DND-41 (cell line): ENCODE measurements at regions not wholly inside any gene's neighbourhood (a gene's known extent, or its start where the extent isn't known, plus 50 kb on each side); places are given as distances from the start of the nearest gene placed in this dataset.

Experiments used
- ATAC-seq: fragments of 200-7000 bp; cut with Tn5 transposase; 3 replicates; pipeline ENCODE4 v1.9.1; 2021; ENCODE audit warnings: low read depth; ENCODE audit not compliant: insufficient read depth
- DNase-seq: peaks from one replicate; pipeline ENCODE4 v3.0.0-alpha.2; 2020
- H2AFZ ChIP-seq: 2 replicates; pipeline ENCODE4 v1.6.0; 2012; ENCODE audit warnings: low read depth, low read length
- H3K27ac ChIP-seq: 2 replicates; pipeline ENCODE4 v1.5.1; 2012; ENCODE audit warnings: low read length, inconsistent platforms
- H3K27me3 ChIP-seq: fragments of 200-600 bp; sonication (generic); 2 replicates; pipeline ENCODE4 v1.6.0; 2012; ENCODE audit warnings: low read length, mild to moderate bottlenecking, inconsistent platforms; ENCODE audit not compliant: insufficient read depth, poor library complexity
- H3K36me3 ChIP-seq: 2 replicates; pipeline ENCODE4 v1.5.1; 2012; ENCODE audit warnings: low read length, inconsistent platforms; ENCODE audit not compliant: insufficient read depth
- H3K4me1 ChIP-seq: 2 replicates; pipeline ENCODE4 v1.5.1; 2012; ENCODE audit warnings: mild to moderate bottlenecking, low read length; ENCODE audit not compliant: insufficient read depth
- H3K4me2 ChIP-seq: 2 replicates; pipeline ENCODE4 v1.6.0; 2012; ENCODE audit warnings: mild to moderate bottlenecking, moderate library complexity, low read length, inconsistent platforms; ENCODE audit not compliant: insufficient read depth
- H3K4me3 ChIP-seq, 2 experiments: fragments of 200-600 bp in 1 of 2; shearing (Covaris generic) in 1 of 2; 2 replicates each; pipeline ENCODE4 v1.5.1; 2012 to 2016; ENCODE audit warnings: inconsistent platforms in 2 of 2, low read length in 2 of 2, mild to moderate bottlenecking in 2 of 2, low read depth in 1 of 2, moderate library complexity in 1 of 2
- H3K79me2 ChIP-seq: 2 replicates; pipeline ENCODE4 v1.6.0; 2012; ENCODE audit warnings: low read length, inconsistent platforms; ENCODE audit not compliant: insufficient read depth
- H3K9ac ChIP-seq: 2 replicates; pipeline ENCODE4 v1.6.0; 2012; ENCODE audit warnings: low read depth, mild to moderate bottlenecking, inconsistent platforms, low read length, moderate library complexity
- H3K9me3 ChIP-seq: 2 replicates; pipeline ENCODE4 v1.5.1; 2012; ENCODE audit warnings: low read length, moderate library complexity, mild to moderate bottlenecking, inconsistent platforms; ENCODE audit not compliant: insufficient read depth, severe bottlenecking
- H4K20me1 ChIP-seq: 2 replicates; pipeline ENCODE4 v1.6.0; 2012; ENCODE audit warnings: low read length; ENCODE audit not compliant: insufficient read depth
- CTCF ChIP-seq: IDR thresholded peaks from 2 replicates; pipeline ENCODE4 v1.5.1; 2012; ENCODE audit warnings: borderline replicate concordance, low read length, moderate library complexity, mild to moderate bottlenecking; ENCODE audit not compliant: poor library complexity, severe bottlenecking; ENCODE audit errors: extremely low read depth
- EZH2 ChIP-seq: IDR thresholded peaks from 3 replicates; pipeline ENCODE4 v1.6.1; 2012; ENCODE audit warnings: borderline replicate concordance, low read depth, mild to moderate bottlenecking, moderate library complexity, low read length, inconsistent platforms; ENCODE audit not compliant: severe bottlenecking

GRCh38 chr2:41886145-41886664 lies 161.6 kb upstream of the PKDCC start:
- H3K79me2 ChIP-seq = no peaks in the 10 kb centered on the region
- H3K9me3 ChIP-seq = no peaks in the 10 kb centered on the region
- H3K36me3 ChIP-seq = no peaks in the 10 kb centered on the region
- TF ChIP-seq EZH2 (no peak), CTCF (no peak)
- no peak overlapping the region for H3K9ac ChIP-seq
- no peak overlapping the region for H2AFZ ChIP-seq
- no peak for DNase-seq
- H3K4me3 ChIP-seq = no peak overlapping the region
- ATAC-seq = no peak
- no peaks in the 10 kb centered on the region for H3K4me1 ChIP-seq
- H3K27ac ChIP-seq = no peak overlapping the region
- H3K4me2 ChIP-seq = no peak overlapping the region
- H4K20me1 ChIP-seq = no peaks in the 10 kb centered on the region
- peaks cover 20% of the 10 kb centered on the region for H3K27me3 ChIP-seq

DNA sequence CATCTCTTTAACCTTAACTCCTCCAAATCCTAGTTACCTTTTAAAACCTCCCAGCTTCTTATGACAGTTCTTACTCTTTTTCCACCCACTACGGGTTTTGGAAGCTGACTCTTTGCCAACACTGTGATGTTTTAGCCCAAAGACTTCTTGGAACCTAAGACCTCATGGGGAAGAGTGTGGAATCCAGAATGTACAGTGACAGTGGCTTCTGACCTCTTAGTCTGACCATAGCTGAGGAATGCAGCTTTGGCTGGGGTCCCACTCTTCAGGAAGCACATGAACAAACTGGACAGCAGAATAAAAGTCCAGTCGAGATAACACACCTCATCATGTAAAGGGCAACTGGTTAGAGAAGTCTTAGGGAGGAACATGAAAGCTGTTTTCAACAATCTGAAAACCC lies 161.1 kb upstream of the PKDCC start:
- Histone ChIP-seq H4K20me1 (no peaks in the 10 kb centered on the region), H3K79me2 (no peaks in the 10 kb centered on the region), H3K4me2 (no peak overlapping the region), H3K9me3 (no peaks in the 10 kb centered on the region), H3K4me1 (no peaks in the 10 kb centered on the region), H3K9ac (no peak overlapping the region), H3K36me3 (no peaks in the 10 kb centered on the region), H3K27ac (no peak overlapping the region), H3K27me3 (peaks cover 20% of the 10 kb centered on the region), H2AFZ (no peak overlapping the region), H3K4me3 (no peak overlapping the region)
- no peak for ATAC-seq
- DNase-seq = no peak
- no peak for TF ChIP-seq EZH2
- TF ChIP-seq CTCF = no peak

- Histone ChIP-seq H3K27ac (no peak overlapping the region), H3K4me3 (no peak overlapping the region), H3K9me3 (no peaks in the 10 kb centered on the region), H3K79me2 (no peaks in the 10 kb centered on the region), H3K36me3 (no peaks in the 10 kb centered on the region), H2AFZ (no peak overlapping the region), H3K9ac (no peak overlapping the region), H3K27me3 (peaks cover 30% of the 10 kb centered on the region), H3K4me2 (no peak overlapping the region), H4K20me1 (no peaks in the 10 kb centered on the region), H3K4me1 (no peaks in the 10 kb centered on the region)
- ATAC-seq (no peak), DNase-seq (no peak)
- TF ChIP-seq CTCF (no peak), EZH2 (no peak)
These were observed 157.5 kb upstream of the PKDCC start for GRCh38 chr2:41890341-41890740.

DNA sequence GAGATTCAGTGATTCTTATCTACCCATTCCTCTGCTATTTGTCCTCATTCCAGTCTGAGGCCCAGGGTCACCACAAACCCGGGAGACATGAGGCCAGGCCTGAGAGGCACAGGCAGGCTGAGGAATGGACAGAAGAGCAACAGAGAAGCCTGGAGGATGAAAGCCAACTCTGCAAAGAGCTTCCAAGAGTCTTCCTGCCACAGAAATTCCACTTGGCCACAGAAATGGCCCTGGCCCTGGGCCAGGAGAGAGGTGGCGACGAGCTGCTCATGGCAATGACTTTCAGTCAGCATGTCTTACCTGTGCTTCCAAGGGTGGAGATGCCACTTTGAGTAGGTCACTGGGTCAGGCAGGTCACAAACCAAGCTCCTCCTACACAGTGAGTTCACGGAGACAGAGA lies 155.3 kb upstream of the PKDCC start:
- Histone ChIP-seq H3K4me3 (no peak overlapping the region), H2AFZ (no peak overlapping the region), H3K27me3 (peaks cover 48% of the 10 kb centered on the region), H4K20me1 (no peaks in the 10 kb centered on the region), H3K36me3 (no peaks in the 10 kb centered on the region), H3K4me2 (no peak overlapping the region), H3K27ac (no peak overlapping the region), H3K9me3 (no peaks in the 10 kb centered on the region), H3K9ac (no peak overlapping the region), H3K4me1 (peaks cover 13% of the 10 kb centered on the region), H3K79me2 (no peaks in the 10 kb centered on the region)
- TF ChIP-seq CTCF = no peak
- TF ChIP-seq EZH2 = no peak
- DNase-seq (no peak), ATAC-seq (no peak)
